AG04450 (cell line): ENCODE measurements at regions not wholly inside any gene's neighbourhood (a gene's known extent, or its start where the extent isn't known, plus 50 kb on each side); places are given as distances from the start of the nearest gene placed in this dataset.

Experiments used
- CTCF ChIA-PET: fragments of 300-600, 350-600 bp; formaldehyde crosslinking; extraction: SDS; loops from one replicate; lab custom pipeline; 2022; ENCODE audit warnings: antibody characterized with exemption, inconsistent platforms; lab: Charles Lee
- POLR2A ChIA-PET: fragments of 350-600 bp; formaldehyde crosslinking; extraction: SDS; loops from one replicate; lab custom pipeline; 2021; ENCODE audit warnings: antibody characterized with exemption, inconsistent platforms; lab: Yijun Ruan, JAX
- DNase-seq: peaks from one replicate; pipeline ENCODE4 v3.0.0-alpha.2; 2011; ENCODE audit warnings: low read depth, low spot score
- H3K27ac ChIP-seq: one replicate; pipeline ENCODE4 v1.5.1; 2012; ENCODE audit warnings: low read depth, low read length, control low read depth
- H3K27me3 ChIP-seq: one replicate; pipeline ENCODE4 v1.6.0; 2012; ENCODE audit warnings: low read length; ENCODE audit not compliant: control insufficient read depth, insufficient read depth
- H3K4me3 ChIP-seq: 2 replicates; pipeline ENCODE4 v1.5.1; 2011; ENCODE audit warnings: mild to moderate bottlenecking, low read depth, low read length, control low read depth
- H3K9me3 ChIP-seq: 2 replicates; pipeline ENCODE4 v1.5.1; 2012; ENCODE audit warnings: low read length; ENCODE audit not compliant: control insufficient read depth, insufficient read depth
- TF ChIP-seq, protein P1 (sequence below): IDR thresholded peaks from 2 replicates; pipeline ENCODE4 v1.5.1; 2011; ENCODE audit warnings: low read depth, low read length, control low read depth, inconsistent platforms

DNA sequence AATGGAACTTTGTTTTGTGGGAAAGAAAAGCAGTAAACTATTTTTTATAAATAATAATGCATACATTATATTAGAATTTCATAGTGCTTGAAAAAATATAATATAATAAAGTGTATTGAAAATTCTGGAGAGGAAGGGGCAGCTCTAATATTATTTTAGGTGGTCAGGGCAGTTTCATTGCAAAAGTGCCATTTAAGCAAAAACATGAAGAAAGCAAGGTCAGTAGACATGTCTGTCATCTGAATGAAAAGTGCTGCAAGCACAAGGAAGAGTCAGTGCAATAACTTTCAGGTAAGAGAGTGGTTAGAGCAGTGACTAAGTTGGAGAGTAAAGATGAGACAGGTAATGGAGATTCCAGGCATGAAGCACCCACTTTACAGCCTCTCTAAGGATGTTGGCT lies 435.6 kb upstream of the REG3G start:
- TF ChIP-seq, protein P1, sequence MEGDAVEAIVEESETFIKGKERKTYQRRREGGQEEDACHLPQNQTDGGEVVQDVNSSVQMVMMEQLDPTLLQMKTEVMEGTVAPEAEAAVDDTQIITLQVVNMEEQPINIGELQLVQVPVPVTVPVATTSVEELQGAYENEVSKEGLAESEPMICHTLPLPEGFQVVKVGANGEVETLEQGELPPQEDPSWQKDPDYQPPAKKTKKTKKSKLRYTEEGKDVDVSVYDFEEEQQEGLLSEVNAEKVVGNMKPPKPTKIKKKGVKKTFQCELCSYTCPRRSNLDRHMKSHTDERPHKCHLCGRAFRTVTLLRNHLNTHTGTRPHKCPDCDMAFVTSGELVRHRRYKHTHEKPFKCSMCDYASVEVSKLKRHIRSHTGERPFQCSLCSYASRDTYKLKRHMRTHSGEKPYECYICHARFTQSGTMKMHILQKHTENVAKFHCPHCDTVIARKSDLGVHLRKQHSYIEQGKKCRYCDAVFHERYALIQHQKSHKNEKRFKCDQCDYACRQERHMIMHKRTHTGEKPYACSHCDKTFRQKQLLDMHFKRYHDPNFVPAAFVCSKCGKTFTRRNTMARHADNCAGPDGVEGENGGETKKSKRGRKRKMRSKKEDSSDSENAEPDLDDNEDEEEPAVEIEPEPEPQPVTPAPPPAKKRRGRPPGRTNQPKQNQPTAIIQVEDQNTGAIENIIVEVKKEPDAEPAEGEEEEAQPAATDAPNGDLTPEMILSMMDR = no peak
- Histone ChIP-seq H3K27ac (no peak overlapping the region), H3K9me3 (no peaks in the 10 kb centered on the region), H3K27me3 (no peaks in the 10 kb centered on the region), H3K4me3 (no peak overlapping the region)
- ChIA-PET CTCF (no interaction called here), POLR2A (no interaction called here)
- no peak for DNase-seq

DNA sequence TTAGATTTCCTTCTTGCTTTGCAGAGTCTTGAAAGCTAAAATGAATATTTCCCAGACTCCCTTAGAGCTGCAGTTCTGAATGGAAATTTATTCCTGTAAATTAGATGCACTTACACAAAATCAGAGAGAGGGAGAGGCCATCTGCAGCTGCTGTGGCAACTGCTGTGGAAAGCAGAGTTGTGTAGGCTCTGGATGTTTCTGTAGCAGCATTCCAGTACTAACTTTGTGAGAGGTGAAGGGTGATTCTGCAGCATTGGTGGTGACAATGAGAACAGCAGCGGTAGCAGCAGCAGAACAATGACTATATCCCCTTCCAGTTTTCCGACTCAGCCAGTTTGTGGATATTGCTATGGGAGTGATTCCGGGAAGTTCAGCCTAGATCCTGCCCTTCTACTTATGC lies 433.0 kb upstream of the REG3G start:
- TF ChIP-seq, protein P1 = no peak
- POLR2A ChIA-PET = no interaction called here

DNA sequence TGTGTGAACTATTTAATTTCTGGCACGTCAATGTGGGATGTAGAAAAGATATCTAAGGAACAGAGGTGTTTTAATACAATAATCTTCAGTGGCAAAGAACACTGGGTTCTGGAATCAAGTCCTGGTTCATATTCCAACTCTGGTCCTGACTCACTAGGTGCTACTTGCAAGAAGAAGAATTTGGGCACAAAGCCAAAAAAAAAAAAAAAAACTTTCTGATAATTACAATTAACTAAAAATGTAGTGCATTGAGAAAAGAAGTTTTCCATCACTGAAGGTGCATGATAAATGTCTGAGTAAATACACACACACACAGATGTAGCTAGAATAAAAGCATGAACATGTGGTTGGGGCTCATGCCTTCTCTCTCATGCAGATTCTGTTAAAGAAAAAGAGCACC lies 424.4 kb upstream of the REG3G start:
- POLR2A ChIA-PET = no interaction called here
- CTCF ChIA-PET = no interaction called here
- Histone ChIP-seq H3K27ac (no peak overlapping the region), H3K9me3 (peaks cover 13% of the 10 kb centered on the region), H3K4me3 (no peak overlapping the region), H3K27me3 (no peaks in the 10 kb centered on the region)
- no peak for DNase-seq
- TF ChIP-seq, protein P1 = no peak

More for the DNA sequence above, 433.0 kb upstream of the REG3G start:
- no peak for DNase-seq
- CTCF ChIA-PET = no interaction called here
- H3K27ac ChIP-seq = no peak overlapping the region
- no peaks in the 10 kb centered on the region for H3K27me3 ChIP-seq
- H3K4me3 ChIP-seq = no peak overlapping the region
- H3K9me3 ChIP-seq = peaks cover 2% of the 10 kb centered on the region; the same call in 1 of the 2 replicates

DNA sequence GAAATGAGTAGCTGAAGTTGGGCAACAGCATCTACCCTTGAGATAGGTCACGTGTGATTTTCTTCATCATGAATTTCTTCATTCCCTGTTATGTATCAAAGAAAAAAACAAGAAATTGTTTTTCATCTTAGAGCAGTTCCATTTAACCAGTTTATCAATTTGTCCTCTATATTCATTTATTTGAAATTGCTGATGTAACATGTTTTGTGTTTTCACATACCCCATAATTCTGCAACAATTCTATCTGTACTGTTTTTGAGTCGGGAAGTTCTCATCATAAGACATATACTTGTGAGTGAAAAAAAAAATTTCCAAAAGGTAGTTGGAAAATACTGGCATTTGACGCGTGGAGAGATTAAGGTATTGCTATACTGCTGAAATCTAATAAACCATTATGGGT lies 422.6 kb upstream of the REG3G start:
- Histone ChIP-seq H3K9me3 (peaks cover 15% of the 10 kb centered on the region; the same call in 1 of the 2 replicates), H3K27me3 (no peaks in the 10 kb centered on the region), H3K27ac (no peak overlapping the region), H3K4me3 (no peak overlapping the region)
- no peak for DNase-seq
- TF ChIP-seq, protein P1 = no peak
- ChIA-PET CTCF (no interaction called here), POLR2A (no interaction called here)

DNA sequence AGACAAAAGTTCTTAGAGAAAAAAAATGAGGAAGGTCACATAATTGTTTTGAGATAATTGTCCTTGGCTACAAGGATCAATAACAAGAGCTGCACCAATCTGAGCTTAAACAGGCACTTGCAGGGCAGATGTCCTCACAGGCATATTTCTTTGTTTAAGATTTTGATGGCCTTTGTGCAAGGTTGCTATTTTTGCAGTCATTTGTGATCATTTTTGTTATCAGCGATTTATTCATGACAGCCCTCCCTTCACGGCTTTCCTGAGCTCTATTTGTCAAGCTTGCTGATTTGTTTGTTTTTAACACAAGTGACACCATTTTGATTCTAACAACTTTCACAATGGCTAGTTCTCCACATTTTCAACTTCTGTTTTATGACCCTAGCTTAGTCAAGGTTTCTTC lies 418.6 kb upstream of the REG3G start:
- ChIA-PET POLR2A (no interaction called here), CTCF (no interaction called here)
- H3K27ac ChIP-seq = no peak overlapping the region
- no peak overlapping the region for H3K4me3 ChIP-seq
- H3K27me3 ChIP-seq = no peaks in the 10 kb centered on the region
- peaks cover 11% of the 10 kb centered on the region; the same call in 1 of the 2 replicates for H3K9me3 ChIP-seq
- DNase-seq = no peak
- TF ChIP-seq, protein P1 = no peak
